ENCODE measurements at regions not wholly inside any gene's neighbourhood (a gene's known extent, or its start where the extent isn't known, plus 50 kb on each side); places are given as distances from the start of the nearest gene placed in this dataset.

DNA sequence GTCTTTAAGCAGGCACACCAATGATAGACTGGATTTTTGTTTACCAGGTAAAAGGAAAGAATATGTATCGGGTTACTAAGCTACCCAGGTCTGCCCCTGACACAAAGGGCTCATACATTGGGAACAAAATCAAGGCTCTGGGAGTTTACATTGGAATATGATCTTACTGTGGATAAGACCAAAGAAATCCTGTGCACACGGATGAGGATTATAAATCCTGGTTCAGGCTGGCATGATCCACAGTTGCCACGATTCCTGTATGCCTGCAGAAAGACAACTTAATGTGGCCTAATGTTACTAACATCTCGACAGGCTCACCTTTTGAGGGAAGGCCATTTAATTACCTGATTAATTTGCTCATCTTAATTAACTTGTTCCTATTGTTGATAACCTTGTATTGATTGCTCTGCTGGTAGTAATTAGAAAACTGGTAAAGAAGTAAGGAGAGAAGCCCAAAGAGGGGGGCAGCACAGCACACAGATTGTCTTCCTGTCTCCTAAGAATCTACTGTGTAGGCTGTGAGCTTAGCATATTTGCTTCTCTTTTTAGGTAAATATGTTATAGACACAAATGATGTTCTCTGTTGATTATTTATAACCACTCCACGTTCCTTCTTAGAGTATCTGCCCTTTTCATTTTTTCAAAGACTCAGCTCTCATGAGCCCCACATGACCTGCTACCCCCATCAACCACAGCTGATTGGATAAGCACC lies 51.0 kb upstream of the TOX3 start:
- TF ChIP-seq, protein P1, sequence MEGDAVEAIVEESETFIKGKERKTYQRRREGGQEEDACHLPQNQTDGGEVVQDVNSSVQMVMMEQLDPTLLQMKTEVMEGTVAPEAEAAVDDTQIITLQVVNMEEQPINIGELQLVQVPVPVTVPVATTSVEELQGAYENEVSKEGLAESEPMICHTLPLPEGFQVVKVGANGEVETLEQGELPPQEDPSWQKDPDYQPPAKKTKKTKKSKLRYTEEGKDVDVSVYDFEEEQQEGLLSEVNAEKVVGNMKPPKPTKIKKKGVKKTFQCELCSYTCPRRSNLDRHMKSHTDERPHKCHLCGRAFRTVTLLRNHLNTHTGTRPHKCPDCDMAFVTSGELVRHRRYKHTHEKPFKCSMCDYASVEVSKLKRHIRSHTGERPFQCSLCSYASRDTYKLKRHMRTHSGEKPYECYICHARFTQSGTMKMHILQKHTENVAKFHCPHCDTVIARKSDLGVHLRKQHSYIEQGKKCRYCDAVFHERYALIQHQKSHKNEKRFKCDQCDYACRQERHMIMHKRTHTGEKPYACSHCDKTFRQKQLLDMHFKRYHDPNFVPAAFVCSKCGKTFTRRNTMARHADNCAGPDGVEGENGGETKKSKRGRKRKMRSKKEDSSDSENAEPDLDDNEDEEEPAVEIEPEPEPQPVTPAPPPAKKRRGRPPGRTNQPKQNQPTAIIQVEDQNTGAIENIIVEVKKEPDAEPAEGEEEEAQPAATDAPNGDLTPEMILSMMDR (IDR thresholded peaks at IDR 0.05) = no peak
- TF ChIP-seq ZFX (IDR thresholded peaks at IDR 0.05; ENCODE audit: borderline replicate concordance) = no peak
